K562 (cell line): ENCODE measurements at regions not wholly inside any gene's neighbourhood (a gene's known extent, or its start where the extent isn't known, plus 50 kb on each side); places are given as distances from the start of the nearest gene placed in this dataset.

Source experiments
- ATAC-seq: fragments of 200-7000 bp; cut with Tn5 transposase; 3 replicates; pipeline ENCODE4 v1.9.1; 2020; ENCODE audit warnings: moderate library complexity
- BruUV-seq: library from RNA; stranded (reverse); fragments of 400-500 nt; replicated peaks from 2 replicates; lab custom pipeline; 2021; lab: Mats Ljungman, UMichigan
- CTCF ChIA-PET: fragments of 300-600 bp; formaldehyde crosslinking; extraction: SDS; loops from one replicate; lab custom pipeline; 2021; ENCODE audit warnings: low intra/inter-chr PET ratio; lab: Yijun Ruan, JAX
- POLR2A ChIA-PET: fragments of 300-600, 350-650 bp; sonication (Branson Sonifier 250); formaldehyde crosslinking; extraction: SDS; loops from one replicate; lab custom pipeline; 2021; ENCODE audit warnings: antibody characterized with exemption, inconsistent platforms; lab: Yijun Ruan, JAX
- DNase-seq, 4 experiments: peaks; one replicate each; pipeline versions ENCODE4 v3.0.0 to v3.0.0-alpha.2; 2011 to 2018; ENCODE audit warnings: low spot score in 3 of 4, mixed read lengths in 3 of 4; ENCODE audit errors: extremely low read depth in 1 of 4
- FAIRE-seq: peaks from 2 replicates; lab custom pipeline; 2011; peaks lifted over from hg19 to GRCh38; lab: Jason Lieb, UNC
- H2AFZ ChIP-seq: 2 replicates; pipeline ENCODE4 v1.6.0; 2011; ENCODE audit warnings: low read depth, low read length, control low read depth, inconsistent platforms
- H3K27ac ChIP-seq: fragments of 200-600 bp; 3 replicates; pipeline ENCODE4 v1.8.0; 2011; ENCODE audit warnings: low read depth, mild to moderate bottlenecking, control low read depth, inconsistent platforms, low read length, moderate library complexity, mixed read lengths; ENCODE audit errors: extremely low read depth
- H3K27me3 ChIP-seq, 2 experiments: fragments of 300-600 bp in 1 of 2; 2 replicates in 1 of 2; 3 replicates in 1 of 2; pipeline versions ENCODE4 v1.6.0 to v1.8.0; 2011; ENCODE audit warnings: inconsistent platforms in 2 of 2, low read length in 2 of 2, mild to moderate bottlenecking in 1 of 2, mixed read lengths in 1 of 2, moderate library complexity in 1 of 2; ENCODE audit not compliant: control insufficient read depth in 2 of 2, insufficient read depth in 2 of 2
- H3K36me3 ChIP-seq: fragments of 300-600 bp; 3 replicates; pipeline ENCODE4 v1.8.0; 2011; ENCODE audit warnings: mild to moderate bottlenecking, low read length, inconsistent platforms; ENCODE audit not compliant: control insufficient read depth, insufficient read depth
- H3K4me1 ChIP-seq, 2 experiments: fragments of 200-600 bp in 1 of 2; replicated peaks in 1 of 2; 2 replicates in 1 of 2; 3 replicates in 1 of 2; pipeline versions ENCODE4 v1.5.1 to v1.8.0; 2011; ENCODE audit warnings: inconsistent platforms in 2 of 2, low read length in 2 of 2, mild to moderate bottlenecking in 1 of 2, mixed read lengths in 1 of 2, moderate library complexity in 1 of 2; ENCODE audit not compliant: control insufficient read depth in 2 of 2, insufficient read depth in 2 of 2
- H3K4me2 ChIP-seq: 2 replicates; pipeline ENCODE4 v1.6.1; 2011; ENCODE audit warnings: low read length, control low read depth, inconsistent platforms, mixed read lengths; ENCODE audit not compliant: insufficient read depth
- H3K4me3 ChIP-seq: fragments of 200-600 bp; sonication (generic), shearing (Covaris generic); 2 replicates; pipeline ENCODE4 v1.5.1; 2016; ENCODE audit warnings: control low read depth, inconsistent platforms
- H3K79me2 ChIP-seq: fragments of 200-600 bp; 3 replicates; pipeline ENCODE4 v1.8.0; 2011; ENCODE audit warnings: low read length, inconsistent platforms; ENCODE audit not compliant: control insufficient read depth, insufficient read depth
- H3K9ac ChIP-seq, 2 experiments: 2 replicates each; pipeline versions ENCODE4 v1.6.0 to v1.6.1; 2011; ENCODE audit warnings: low read depth in 2 of 2, low read length in 2 of 2, control low read depth in 1 of 2, inconsistent platforms in 1 of 2, mild to moderate bottlenecking in 1 of 2, mixed read lengths in 1 of 2; ENCODE audit not compliant: insufficient read depth in 1 of 2
- H3K9me1 ChIP-seq: one replicate; pipeline ENCODE4 v1.6.0; 2011; ENCODE audit warnings: inconsistent platforms, mild to moderate bottlenecking, low read length, moderate library complexity; ENCODE audit not compliant: control insufficient read depth, insufficient read depth
- H3K9me3 ChIP-seq: replicated peaks from 2 replicates; pipeline ENCODE4 v1.5.1; 2011; ENCODE audit warnings: low read depth, low read length, inconsistent platforms; ENCODE audit not compliant: control insufficient read depth, insufficient read depth
- H4K20me1 ChIP-seq: replicated peaks from 2 replicates; pipeline ENCODE4 v1.6.1; 2011; ENCODE audit warnings: low read length, inconsistent platforms, mixed read lengths; ENCODE audit not compliant: control insufficient read depth, insufficient read depth
- CHD2 ChIP-seq: IDR thresholded peaks from 2 replicates; pipeline ENCODE4 v1.6.1; 2011; ENCODE audit warnings: low read depth, low read length
- CREBBP ChIP-seq: IDR thresholded peaks from one replicate; pipeline ENCODE4 v1.6.1; 2012; ENCODE audit warnings: low read depth, mild to moderate bottlenecking, control low read depth, inconsistent platforms, low read length
- ESRRA ChIP-seq: fragments of 450-650 bp; IDR thresholded peaks from 2 replicates; pipeline ENCODE4 v1.6.1; 2014; ENCODE audit warnings: low read depth, mild to moderate bottlenecking, moderate library complexity, borderline replicate concordance
- FOXM1 ChIP-seq, 2 experiments: fragments of 450-650 bp in 1 of 2; sonication (generic) in 1 of 2; formaldehyde crosslinking in 1 of 2; IDR thresholded peaks; 2 replicates each; pipeline versions ENCODE4 v1.6.1 to v1.9.0; 2017 to 2022; ENCODE audit warnings: low read depth in 2 of 2, mild to moderate bottlenecking in 2 of 2, missing genetic modification reagents in 1 of 2, moderate library complexity in 1 of 2
- GATAD2B ChIP-seq: fragments of 450-650 bp; IDR thresholded peaks from 2 replicates; pipeline ENCODE4 v1.6.1; 2017; ENCODE audit warnings: mild to moderate bottlenecking, borderline replicate concordance
- PCBP2 ChIP-seq: fragments of 200-400 bp; formaldehyde crosslinking; IDR thresholded peaks from 2 replicates; pipeline ENCODE4 v1.6.1; 2018; ENCODE audit warnings: low read length, low read depth, mild to moderate bottlenecking, moderate library complexity; ENCODE audit not compliant: poor library complexity, severe bottlenecking
- ZC3H11A ChIP-seq: IDR thresholded peaks from 2 replicates; pipeline ENCODE4 v1.6.1; 2012; ENCODE audit warnings: low read depth, low read length, improper control_type of control experiment
- ZKSCAN8 ChIP-seq: fragments of 200-800 bp; sonication (Bioruptor generic); IDR thresholded peaks from 2 replicates; pipeline ENCODE4 v1.6.1; 2016; ENCODE audit warnings: missing genetic modification characterization, missing compliant biosample characterization
- ZNF140 ChIP-seq: fragments of 250-450 bp; sonication (Bioruptor Pico); IDR thresholded peaks from 2 replicates; pipeline ENCODE4 v1.8.0; 2021; ENCODE audit warnings: moderate library complexity, mild to moderate bottlenecking, inconsistent platforms
- WGBS: fragments of 100-300 bp; shearing (Covaris generic); methylation state at CpG from one replicate; pipeline ENCODE4 v1.1.6; 2016; ENCODE audit warnings: low coverage, mixed read lengths; ENCODE audit not compliant: insufficient coverage; ENCODE audit errors: missing lambda C conversion rate; 5-methylcytosine and 5-hydroxymethylcytosine counted together
- in situ Hi-C: fragments of 300-500 bp; cut with MboI; formaldehyde crosslinking; loops from 4 replicates; pipeline ENCODE4 v1.15.0; 2018; ENCODE audit warnings: inconsistent platforms, mixed read lengths
- intact Hi-C: fragments of 100-400 bp; cut with micrococcal nuclease; formaldehyde crosslinking; loops from 2 replicates; pipeline ENCODE4 v1.14.2; 2022
- TF ChIP-seq, protein P1 (sequence below): sonication (generic); formaldehyde crosslinking; IDR thresholded peaks from 2 replicates; pipeline ENCODE4 v1.8.1; 2022; ENCODE audit warnings: missing genetic modification reagents

DNA sequence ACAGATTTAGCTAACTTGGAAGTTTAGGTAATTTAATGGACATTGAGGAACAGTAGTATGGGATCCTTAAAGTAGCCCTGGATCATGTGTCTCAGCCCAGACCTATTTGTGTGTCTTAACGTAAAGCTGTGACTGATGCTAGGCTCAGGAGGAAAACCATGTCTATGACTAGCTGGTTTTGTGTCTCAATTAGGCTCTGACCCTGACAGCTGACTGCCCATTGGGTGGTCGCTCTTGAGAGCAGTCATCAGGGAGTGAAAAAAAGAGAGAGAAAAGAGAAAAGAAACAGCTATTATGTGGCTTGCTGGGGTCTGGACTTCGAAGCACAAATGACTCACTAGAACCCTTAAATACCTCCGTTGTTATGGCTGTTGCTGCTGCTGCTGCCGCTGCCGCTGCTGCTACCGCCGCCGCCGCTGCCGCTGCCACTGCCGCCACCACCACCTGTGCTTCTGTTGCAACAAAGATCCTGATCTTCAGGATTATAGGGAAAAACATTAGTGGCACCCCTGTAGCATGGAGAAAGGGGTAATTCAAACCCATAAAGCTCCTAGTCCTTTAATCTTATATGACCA lies 70.7 kb downstream of the GSPT2 start:
- no peak overlapping the region for H2AFZ ChIP-seq
- intact Hi-C loops = no loop called here
- no peak for ATAC-seq
- TF ChIP-seq GATAD2B = no peak
- TF ChIP-seq ZNF140 (CRISPR knock-in tag) = no peak
- no peak for TF ChIP-seq ZC3H11A
- TF ChIP-seq PCBP2 = no peak
- TF ChIP-seq, protein P1, sequence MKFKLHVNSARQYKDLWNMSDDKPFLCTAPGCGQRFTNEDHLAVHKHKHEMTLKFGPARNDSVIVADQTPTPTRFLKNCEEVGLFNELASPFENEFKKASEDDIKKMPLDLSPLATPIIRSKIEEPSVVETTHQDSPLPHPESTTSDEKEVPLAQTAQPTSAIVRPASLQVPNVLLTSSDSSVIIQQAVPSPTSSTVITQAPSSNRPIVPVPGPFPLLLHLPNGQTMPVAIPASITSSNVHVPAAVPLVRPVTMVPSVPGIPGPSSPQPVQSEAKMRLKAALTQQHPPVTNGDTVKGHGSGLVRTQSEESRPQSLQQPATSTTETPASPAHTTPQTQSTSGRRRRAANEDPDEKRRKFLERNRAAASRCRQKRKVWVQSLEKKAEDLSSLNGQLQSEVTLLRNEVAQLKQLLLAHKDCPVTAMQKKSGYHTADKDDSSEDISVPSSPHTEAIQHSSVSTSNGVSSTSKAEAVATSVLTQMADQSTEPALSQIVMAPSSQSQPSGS (CRISPR knock-in tag) = no peak
- no peak for TF ChIP-seq ZKSCAN8 (CRISPR knock-in tag)
- TF ChIP-seq CHD2 = no peak
- no peak for TF ChIP-seq CREBBP
- TF ChIP-seq FOXM1 (IDR thresholded peaks at IDR 0.05; ENCODE audit: low read depth) = no peak
- no peak for TF ChIP-seq FOXM1 (CRISPR knock-in tag; IDR thresholded peaks at IDR 0.05; ENCODE audit: low read depth)
- TF ChIP-seq ESRRA = no peak
- TF ChIP-seq, all 486 proteins: peak for 0
- no peaks in the 10 kb centered on the region for H3K36me3 ChIP-seq
- H3K4me1 ChIP-seq = no peaks in the 10 kb centered on the region
- no TSS peak for BruUV-seq
- H3K9ac ChIP-seq = no peak overlapping the region
- no peaks in the 10 kb centered on the region for H4K20me1 ChIP-seq
- H3K27ac ChIP-seq = no peak overlapping the region
- H3K79me2 ChIP-seq = no peaks in the 10 kb centered on the region; the same call in 2 of the 3 replicates
- no peak overlapping the region for H3K4me2 ChIP-seq
- no peaks in the 10 kb centered on the region for H3K27me3 ChIP-seq
- H3K9me1 ChIP-seq = no peaks in the 10 kb centered on the region
- WGBS = 27% methylated on average over 8 of the region's 12 CpGs
- DNase-seq (no peak), FAIRE-seq (no peak)
- H3K4me3 ChIP-seq = no peak overlapping the region
- H3K9me3 ChIP-seq = no peaks in the 10 kb centered on the region
- CTCF ChIA-PET = no interaction called here
- in situ Hi-C loops = no loop called here
- POLR2A ChIA-PET = interaction anchor here (0.6 kb wide), 1 partner anchor 21 kb away, joined by 3 read pairs; no protein-coding TSS in a partner anchor
